Ishikawa (cell line): ENCODE measurements at regions not wholly inside any gene's neighbourhood (a gene's known extent, or its start where the extent isn't known, plus 50 kb on each side); places are given as distances from the start of the nearest gene placed in this dataset.

Source experiments
- CREB1 ChIP-seq: IDR thresholded peaks from 2 replicates; pipeline ENCODE4 v1.6.1; 2012; ENCODE audit warnings: low read depth
- EP300 ChIP-seq: IDR thresholded peaks from 2 replicates; pipeline ENCODE4 v1.6.1; 2012; ENCODE audit warnings: borderline replicate concordance
- FOXM1 ChIP-seq: IDR thresholded peaks from 2 replicates; pipeline ENCODE4 v1.6.1; 2012; ENCODE audit warnings: low read depth, borderline replicate concordance
- RAD21 ChIP-seq: IDR thresholded peaks from 2 replicates; pipeline ENCODE4 v1.6.1; 2012; ENCODE audit warnings: low read depth
- TCF12 ChIP-seq: IDR thresholded peaks from 2 replicates; pipeline ENCODE4 v1.6.1; 2012; ENCODE audit warnings: low read depth
- TEAD4 ChIP-seq: IDR thresholded peaks from 2 replicates; pipeline ENCODE4 v1.6.1; 2012
- YY1 ChIP-seq: IDR thresholded peaks from 2 replicates; pipeline ENCODE4 v1.6.1; 2012; ENCODE audit warnings: low read depth
- TF ChIP-seq, protein P1 (sequence below): IDR thresholded peaks from 2 replicates; pipeline ENCODE4 v1.6.1; 2012
- TF ChIP-seq, protein P2 (sequence below): IDR thresholded peaks from 2 replicates; pipeline ENCODE4 v1.6.1; 2012; ENCODE audit warnings: low read depth, mild to moderate bottlenecking

DNA sequence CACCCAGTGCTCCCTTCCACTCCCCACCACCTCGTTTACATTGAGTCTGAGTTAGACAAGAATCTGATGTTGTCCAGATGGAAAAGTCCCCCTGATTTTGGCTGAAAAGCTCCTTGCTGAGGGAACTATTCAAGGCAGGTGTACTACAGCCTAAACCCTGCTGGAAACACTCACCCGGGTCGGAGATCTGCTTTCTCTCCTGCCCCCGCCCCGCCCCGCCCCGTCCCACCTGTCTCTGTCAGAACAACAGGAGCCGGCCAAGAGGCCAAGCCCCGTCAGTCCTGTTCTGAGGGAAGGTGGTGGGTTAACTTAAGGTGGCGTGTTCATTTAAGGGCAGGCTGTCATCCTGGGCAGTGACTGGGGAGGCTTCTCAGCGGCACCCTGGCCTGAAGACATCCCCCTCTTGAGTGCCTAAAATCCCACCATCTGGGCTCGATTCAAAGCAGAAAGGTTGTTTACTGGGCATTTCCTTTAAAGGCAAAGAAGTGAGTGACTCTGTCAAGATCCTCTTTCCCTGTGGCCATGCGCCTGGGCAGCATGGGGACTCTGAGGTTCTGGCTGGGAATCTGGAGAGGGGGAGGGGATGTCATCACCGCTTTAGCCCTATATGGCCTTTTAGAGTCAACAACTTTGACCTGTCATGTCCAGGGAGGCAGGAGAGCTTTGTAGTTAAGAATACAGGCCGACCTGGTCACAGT is 71.1 kb upstream of the NEURL1B start:
- TF ChIP-seq YY1 (no peak), CREB1 (no peak), TEAD4 (no peak), EP300 (no peak), TCF12 (no peak), RAD21 (no peak), FOXM1 (no peak)
- TF ChIP-seq, protein P1, sequence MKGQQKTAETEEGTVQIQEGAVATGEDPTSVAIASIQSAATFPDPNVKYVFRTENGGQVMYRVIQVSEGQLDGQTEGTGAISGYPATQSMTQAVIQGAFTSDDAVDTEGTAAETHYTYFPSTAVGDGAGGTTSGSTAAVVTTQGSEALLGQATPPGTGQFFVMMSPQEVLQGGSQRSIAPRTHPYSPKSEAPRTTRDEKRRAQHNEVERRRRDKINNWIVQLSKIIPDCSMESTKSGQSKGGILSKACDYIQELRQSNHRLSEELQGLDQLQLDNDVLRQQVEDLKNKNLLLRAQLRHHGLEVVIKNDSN, result no peak
- TF ChIP-seq, protein P2, sequence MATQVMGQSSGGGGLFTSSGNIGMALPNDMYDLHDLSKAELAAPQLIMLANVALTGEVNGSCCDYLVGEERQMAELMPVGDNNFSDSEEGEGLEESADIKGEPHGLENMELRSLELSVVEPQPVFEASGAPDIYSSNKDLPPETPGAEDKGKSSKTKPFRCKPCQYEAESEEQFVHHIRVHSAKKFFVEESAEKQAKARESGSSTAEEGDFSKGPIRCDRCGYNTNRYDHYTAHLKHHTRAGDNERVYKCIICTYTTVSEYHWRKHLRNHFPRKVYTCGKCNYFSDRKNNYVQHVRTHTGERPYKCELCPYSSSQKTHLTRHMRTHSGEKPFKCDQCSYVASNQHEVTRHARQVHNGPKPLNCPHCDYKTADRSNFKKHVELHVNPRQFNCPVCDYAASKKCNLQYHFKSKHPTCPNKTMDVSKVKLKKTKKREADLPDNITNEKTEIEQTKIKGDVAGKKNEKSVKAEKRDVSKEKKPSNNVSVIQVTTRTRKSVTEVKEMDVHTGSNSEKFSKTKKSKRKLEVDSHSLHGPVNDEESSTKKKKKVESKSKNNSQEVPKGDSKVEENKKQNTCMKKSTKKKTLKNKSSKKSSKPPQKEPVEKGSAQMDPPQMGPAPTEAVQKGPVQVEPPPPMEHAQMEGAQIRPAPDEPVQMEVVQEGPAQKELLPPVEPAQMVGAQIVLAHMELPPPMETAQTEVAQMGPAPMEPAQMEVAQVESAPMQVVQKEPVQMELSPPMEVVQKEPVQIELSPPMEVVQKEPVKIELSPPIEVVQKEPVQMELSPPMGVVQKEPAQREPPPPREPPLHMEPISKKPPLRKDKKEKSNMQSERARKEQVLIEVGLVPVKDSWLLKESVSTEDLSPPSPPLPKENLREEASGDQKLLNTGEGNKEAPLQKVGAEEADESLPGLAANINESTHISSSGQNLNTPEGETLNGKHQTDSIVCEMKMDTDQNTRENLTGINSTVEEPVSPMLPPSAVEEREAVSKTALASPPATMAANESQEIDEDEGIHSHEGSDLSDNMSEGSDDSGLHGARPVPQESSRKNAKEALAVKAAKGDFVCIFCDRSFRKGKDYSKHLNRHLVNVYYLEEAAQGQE, result no peak
